ENCODE measurements at regions not wholly inside any gene's neighbourhood (a gene's known extent, or its start where the extent isn't known, plus 50 kb on each side); places are given as distances from the start of the nearest gene placed in this dataset.

DNA sequence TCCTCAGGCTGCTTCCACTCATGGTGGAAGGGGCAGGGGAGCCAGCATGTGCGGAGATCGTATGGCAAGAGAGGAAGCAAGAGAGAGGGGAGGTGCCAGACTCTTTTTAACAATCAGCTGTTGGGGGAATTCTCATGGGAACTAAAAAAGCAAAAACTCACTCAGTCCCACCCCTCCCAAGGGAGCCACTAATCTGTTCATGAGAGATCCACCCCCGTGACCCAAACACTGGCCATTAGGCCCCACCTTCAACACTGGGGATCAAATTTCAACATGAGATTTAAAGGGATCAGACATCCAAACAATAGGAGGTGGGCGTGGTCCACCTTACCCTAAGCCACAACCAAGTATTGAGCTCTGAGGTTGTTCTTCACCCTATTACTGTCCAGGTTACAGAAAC lies 375.1 kb downstream of the GRIN2B start:
- no peak overlapping the region for H3K4me3 ChIP-seq (ENCODE audit: low read depth, low read length)
- no peak for FAIRE-seq
- no peaks in the 10 kb centered on the region for H3K36me3 ChIP-seq (ENCODE audit: control insufficient read depth, insufficient read depth, low read length)
- H3K27me3 ChIP-seq (ENCODE audit: control insufficient read depth, insufficient read depth, low read length): no peaks in the 10 kb centered on the region
- DNase-seq (ENCODE audit: low read depth): no peak
- no peak for TF ChIP-seq CTCF (IDR thresholded peaks at IDR 0.05; ENCODE audit: insufficient read depth, low read length, severe bottlenecking)

DNA sequence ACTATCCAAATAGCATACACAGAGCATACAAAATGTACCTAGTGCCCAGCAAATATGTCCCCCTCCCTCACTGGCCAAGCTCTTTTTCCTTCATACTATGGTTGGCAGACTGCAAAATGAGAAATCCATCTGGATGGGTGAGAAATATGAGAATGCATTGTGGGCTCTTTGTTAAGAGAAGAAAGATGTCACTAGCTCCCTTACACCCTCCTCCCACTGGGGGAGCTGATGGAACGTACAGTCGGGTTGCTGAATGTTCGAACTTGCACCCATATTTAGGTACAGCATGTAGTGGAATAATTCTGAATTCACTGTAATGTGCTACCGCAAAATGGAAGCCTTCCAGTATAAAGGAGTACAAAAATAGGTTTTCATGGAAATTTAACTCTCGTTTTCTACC lies 377.4 kb downstream of the GRIN2B start:
- no peaks in the 10 kb centered on the region for H3K36me3 ChIP-seq (ENCODE audit: control insufficient read depth, insufficient read depth, low read length)
- no peaks in the 10 kb centered on the region for H3K27me3 ChIP-seq (ENCODE audit: control insufficient read depth, insufficient read depth, low read length)
- DNase-seq (ENCODE audit: low read depth): no peak
- FAIRE-seq: no peak
- TF ChIP-seq CTCF (IDR thresholded peaks at IDR 0.05; ENCODE audit: insufficient read depth, low read length, severe bottlenecking): no peak
- H3K4me3 ChIP-seq (ENCODE audit: low read depth, low read length): no peak overlapping the region

DNA sequence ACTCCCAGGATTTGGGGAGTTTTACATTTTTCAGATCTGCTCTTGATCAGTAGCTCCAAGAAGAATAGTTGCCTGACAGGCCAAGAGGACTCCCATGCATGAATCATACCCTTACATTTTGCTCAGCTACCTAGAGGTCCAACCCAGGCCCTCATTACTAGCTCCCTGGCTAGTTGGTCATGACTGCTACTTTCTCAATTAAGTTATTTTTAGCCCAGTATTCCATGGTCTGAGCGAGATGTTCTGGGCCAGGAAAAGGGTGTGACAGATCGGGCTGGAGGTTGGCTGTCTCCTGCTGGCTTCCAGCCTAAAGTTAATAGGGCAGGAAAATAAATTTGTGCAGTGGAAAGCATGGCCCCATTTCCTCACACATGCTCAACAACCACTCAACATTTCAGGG lies 379.2 kb downstream of the GRIN2B start:
- Histone ChIP-seq H3K4me3 (ENCODE audit: low read depth, low read length) (no peak overlapping the region), H3K36me3 (ENCODE audit: control insufficient read depth, insufficient read depth, low read length) (no peaks in the 10 kb centered on the region), H3K27me3 (ENCODE audit: control insufficient read depth, insufficient read depth, low read length) (no peaks in the 10 kb centered on the region)
- DNase-seq (ENCODE audit: low read depth): no peak
- FAIRE-seq: no peak
- no peak for TF ChIP-seq CTCF (IDR thresholded peaks at IDR 0.05; ENCODE audit: insufficient read depth, low read length, severe bottlenecking)

- TF ChIP-seq CTCF (IDR thresholded peaks at IDR 0.05; ENCODE audit: insufficient read depth, low read length, severe bottlenecking): no peak
- Histone ChIP-seq H3K36me3 (ENCODE audit: control insufficient read depth, insufficient read depth, low read length) (no peaks in the 10 kb centered on the region), H3K27me3 (ENCODE audit: control insufficient read depth, insufficient read depth, low read length) (no peaks in the 10 kb centered on the region), H3K4me3 (ENCODE audit: low read depth, low read length) (no peak overlapping the region)
- DNase-seq (ENCODE audit: low read depth) (no peak), FAIRE-seq (no peak)
Measured at GRCh38 chr12:13599176-13599575, 382.2 kb downstream of the GRIN2B start.

DNA sequence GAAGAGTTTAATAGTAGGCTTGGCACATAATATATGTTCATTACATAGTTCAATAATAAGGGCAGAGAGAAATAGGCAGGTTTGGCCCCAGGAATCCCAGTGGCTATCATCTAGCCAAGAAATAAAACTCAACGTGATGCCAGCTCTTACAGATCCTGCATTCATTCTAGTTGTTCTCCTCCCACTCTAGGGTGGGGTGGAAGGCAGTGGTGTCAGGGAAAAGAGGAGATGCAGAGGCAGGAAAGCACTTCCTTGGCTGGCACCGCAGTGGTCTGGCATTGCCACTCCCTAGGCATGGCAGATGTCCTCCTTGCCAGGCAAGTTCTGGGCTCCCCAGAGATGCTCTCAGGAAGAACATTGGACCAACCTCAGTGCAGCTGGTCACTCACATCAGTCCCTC lies 383.6 kb downstream of the GRIN2B start:
- Histone ChIP-seq H3K4me3 (ENCODE audit: low read depth, low read length) (no peak overlapping the region), H3K27me3 (ENCODE audit: control insufficient read depth, insufficient read depth, low read length) (no peaks in the 10 kb centered on the region), H3K36me3 (ENCODE audit: control insufficient read depth, insufficient read depth, low read length) (no peaks in the 10 kb centered on the region)
- TF ChIP-seq CTCF (IDR thresholded peaks at IDR 0.05; ENCODE audit: insufficient read depth, low read length, severe bottlenecking): no peak
- DNase-seq (ENCODE audit: low read depth) (no peak), FAIRE-seq (no peak)

DNA sequence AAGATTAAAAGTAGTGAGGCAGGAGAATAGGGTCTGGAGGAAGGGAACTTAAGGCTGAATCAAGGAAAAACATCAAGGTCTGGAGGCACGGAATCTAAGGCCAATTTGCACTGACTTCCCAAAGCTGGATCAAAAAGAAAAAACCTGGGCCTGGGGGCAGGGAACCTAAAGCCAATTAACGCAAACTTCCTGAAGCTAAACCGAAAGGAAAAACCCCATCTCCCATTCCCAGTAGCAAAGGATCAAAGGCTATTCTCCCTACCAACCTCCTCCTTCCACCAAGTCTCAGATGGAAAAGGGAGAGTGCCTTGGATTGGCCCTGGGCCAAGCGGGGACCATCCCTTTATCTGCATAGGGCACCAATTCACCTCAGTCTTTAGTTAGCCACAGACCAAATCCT lies 384.2 kb downstream of the GRIN2B start:
- Histone ChIP-seq H3K4me3 (ENCODE audit: low read depth, low read length) (no peak overlapping the region), H3K27me3 (ENCODE audit: control insufficient read depth, insufficient read depth, low read length) (no peaks in the 10 kb centered on the region), H3K36me3 (ENCODE audit: control insufficient read depth, insufficient read depth, low read length) (no peaks in the 10 kb centered on the region)
- no peak for DNase-seq (ENCODE audit: low read depth)
- TF ChIP-seq CTCF (IDR thresholded peaks at IDR 0.05; ENCODE audit: insufficient read depth, low read length, severe bottlenecking): no peak
- FAIRE-seq: no peak

Data from bronchial epithelial cell (primary cell).